CD4-positive, alpha-beta T cell (primary cell): ENCODE measurements at regions not wholly inside any gene's neighbourhood (a gene's known extent, or its start where the extent isn't known, plus 50 kb on each side); places are given as distances from the start of the nearest gene placed in this dataset.

Source experiments
- ATAC-seq: fragments of 200-7000 bp; cut with Tn5 transposase; one replicate; pipeline ENCODE4 v1.10.0; 2022; ENCODE audit warnings: mild to moderate bottlenecking; ENCODE audit not compliant: poor library complexity
- CTCF ChIA-PET: fragments of 350-600 bp; sonication (Branson Sonifier 250); formaldehyde crosslinking; loops from one replicate; lab custom pipeline; 2021; ENCODE audit warnings: antibody characterized with exemption, inconsistent platforms; lab: Charles Lee
- POLR2A ChIA-PET: fragments of 350-600 bp; sonication (Branson Sonifier 250); formaldehyde crosslinking; loops from one replicate; lab custom pipeline; 2021; ENCODE audit warnings: antibody characterized with exemption, inconsistent platforms; lab: Charles Lee
- DNase-seq, 14 experiments: peaks; one replicate each; pipeline ENCODE4 v3.0.0-alpha.2; 2013 to 2020; ENCODE audit warnings: mixed read lengths in 2 of 14
- H3K27ac ChIP-seq, 2 donors: one replicate each; pipeline versions ENCODE4 v1.5.1 to v1.7.0; 2013; ENCODE audit warnings: low read length in 2 of 2, low read depth in 1 of 2, mild to moderate bottlenecking in 1 of 2
- H3K27me3 ChIP-seq, 2 experiments: 1 replicate in 1 of 2; 2 replicates in 1 of 2; pipeline versions ENCODE4 v1.6.1 to v1.7.0; 2013; ENCODE audit warnings: low read length in 2 of 2, control low read depth in 1 of 2, mild to moderate bottlenecking in 1 of 2, moderate library complexity in 1 of 2; ENCODE audit not compliant: insufficient read depth in 2 of 2, control insufficient read depth in 1 of 2
- H3K36me3 ChIP-seq: one replicate; pipeline ENCODE4 v1.6.1; 2013; ENCODE audit warnings: low read length, control low read depth; ENCODE audit not compliant: insufficient read depth
- H3K4me1 ChIP-seq: one replicate; pipeline ENCODE4 v1.6.1; 2013; ENCODE audit warnings: low read length, control low read depth; ENCODE audit not compliant: insufficient read depth
- H3K4me3 ChIP-seq: one replicate; pipeline ENCODE4 v1.5.1; 2013; ENCODE audit warnings: mild to moderate bottlenecking, low read length, moderate library complexity
- H3K9me3 ChIP-seq, 2 experiments: 1 replicate in 1 of 2; 2 replicates in 1 of 2; pipeline versions ENCODE4 v1.6.1 to v1.7.0; 2013; ENCODE audit warnings: low read length in 2 of 2, mild to moderate bottlenecking in 2 of 2, control low read depth in 1 of 2, moderate library complexity in 1 of 2; ENCODE audit not compliant: control insufficient read depth in 1 of 2, insufficient read depth in 1 of 2
- H3K27ac Mint-ChIP-seq: one replicate; pipeline ENCODE4 v1.8.0; 2020; ENCODE audit warnings: mixed read lengths
- H3K27me3 Mint-ChIP-seq: one replicate; pipeline ENCODE4 v1.8.0; 2021; ENCODE audit warnings: mixed read lengths
- H3K36me3 Mint-ChIP-seq: one replicate; pipeline ENCODE4 v1.8.0; 2021; ENCODE audit warnings: low read depth, mixed read lengths
- H3K4me1 Mint-ChIP-seq: one replicate; pipeline ENCODE4 v1.8.0; 2021; ENCODE audit warnings: low read depth, mixed read lengths
- H3K4me3 Mint-ChIP-seq: one replicate; pipeline ENCODE4 v1.8.0; 2020; ENCODE audit warnings: mild to moderate bottlenecking, mixed read lengths
- H3K9me3 Mint-ChIP-seq: one replicate; pipeline ENCODE4 v1.8.0; 2020; ENCODE audit warnings: mixed read lengths
- intact Hi-C, 2 experiments: fragments of 100-400 bp; cut with DNase I in 1 of 2; cut with micrococcal nuclease in 1 of 2; formaldehyde crosslinking; loops; one replicate each; pipeline versions ENCODE4 v1.15.1 to v1.9.0; 2023 to 2025; cut with DNase I, micrococcal nuclease
- TF ChIP-seq, protein P1 (sequence below): fragments of 200-600 bp; IDR thresholded peaks from one replicate; pipeline ENCODE4 v1.8.0; 2022; ENCODE audit warnings: antibody characterized with exemption, mild to moderate bottlenecking

DNA sequence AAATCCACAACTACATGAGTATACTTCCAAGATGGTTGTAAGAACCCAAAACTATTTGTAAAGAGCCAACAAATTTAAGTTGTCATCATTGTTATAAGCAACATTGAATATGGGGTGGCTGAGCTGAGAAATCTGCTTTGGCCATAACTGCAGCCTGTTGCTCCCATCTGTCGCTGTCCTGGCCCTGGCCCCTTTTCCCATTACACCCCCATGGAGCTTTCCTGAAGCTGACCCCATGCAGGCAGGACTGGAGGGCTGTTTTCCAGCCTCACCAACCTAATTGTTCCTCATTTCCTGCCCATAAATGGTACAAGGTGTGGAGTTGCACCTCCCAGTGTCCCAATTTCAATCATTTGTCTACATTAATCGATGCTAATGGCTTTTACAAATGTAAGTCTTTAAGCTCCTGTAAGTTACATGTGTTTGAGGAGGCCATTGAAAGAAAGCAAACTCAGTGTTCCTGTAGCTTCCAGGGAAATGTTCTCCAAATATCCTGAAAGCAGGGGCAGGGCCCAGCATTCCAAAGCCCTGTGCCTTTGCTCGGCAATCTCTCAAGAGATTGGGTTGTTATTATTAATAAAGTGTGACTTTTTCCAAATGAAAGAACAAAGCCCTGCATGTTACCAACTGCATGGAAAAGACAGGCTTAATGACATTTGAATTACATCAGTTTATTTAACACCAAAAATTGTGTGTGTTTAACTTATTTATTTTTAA lies 545.9 kb downstream of the PLPP3 start:
- Histone ChIP-seq H3K9me3 (no peaks in the 10 kb centered on the region), H3K27ac (no peak overlapping the region), H3K36me3 (no peaks in the 10 kb centered on the region), H3K27me3 (no peaks in the 10 kb centered on the region), H3K4me1 (no peaks in the 10 kb centered on the region), H3K4me3 (no peak overlapping the region)
- DNase-seq = no peak
- Mint-ChIP-seq H3K4me3 (no peak overlapping the region), H3K27me3 (no peaks in the 10 kb centered on the region), H3K4me1 (no peaks in the 10 kb centered on the region), H3K9me3 (peaks cover 2% of the 10 kb centered on the region), H3K36me3 (no peaks in the 10 kb centered on the region), H3K27ac (no peak overlapping the region)
- intact Hi-C loops = no loop called here
- POLR2A ChIA-PET = no interaction called here
- ATAC-seq = no peak
- TF ChIP-seq, protein P1, sequence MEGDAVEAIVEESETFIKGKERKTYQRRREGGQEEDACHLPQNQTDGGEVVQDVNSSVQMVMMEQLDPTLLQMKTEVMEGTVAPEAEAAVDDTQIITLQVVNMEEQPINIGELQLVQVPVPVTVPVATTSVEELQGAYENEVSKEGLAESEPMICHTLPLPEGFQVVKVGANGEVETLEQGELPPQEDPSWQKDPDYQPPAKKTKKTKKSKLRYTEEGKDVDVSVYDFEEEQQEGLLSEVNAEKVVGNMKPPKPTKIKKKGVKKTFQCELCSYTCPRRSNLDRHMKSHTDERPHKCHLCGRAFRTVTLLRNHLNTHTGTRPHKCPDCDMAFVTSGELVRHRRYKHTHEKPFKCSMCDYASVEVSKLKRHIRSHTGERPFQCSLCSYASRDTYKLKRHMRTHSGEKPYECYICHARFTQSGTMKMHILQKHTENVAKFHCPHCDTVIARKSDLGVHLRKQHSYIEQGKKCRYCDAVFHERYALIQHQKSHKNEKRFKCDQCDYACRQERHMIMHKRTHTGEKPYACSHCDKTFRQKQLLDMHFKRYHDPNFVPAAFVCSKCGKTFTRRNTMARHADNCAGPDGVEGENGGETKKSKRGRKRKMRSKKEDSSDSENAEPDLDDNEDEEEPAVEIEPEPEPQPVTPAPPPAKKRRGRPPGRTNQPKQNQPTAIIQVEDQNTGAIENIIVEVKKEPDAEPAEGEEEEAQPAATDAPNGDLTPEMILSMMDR = no peak
- CTCF ChIA-PET = no interaction called here

DNA sequence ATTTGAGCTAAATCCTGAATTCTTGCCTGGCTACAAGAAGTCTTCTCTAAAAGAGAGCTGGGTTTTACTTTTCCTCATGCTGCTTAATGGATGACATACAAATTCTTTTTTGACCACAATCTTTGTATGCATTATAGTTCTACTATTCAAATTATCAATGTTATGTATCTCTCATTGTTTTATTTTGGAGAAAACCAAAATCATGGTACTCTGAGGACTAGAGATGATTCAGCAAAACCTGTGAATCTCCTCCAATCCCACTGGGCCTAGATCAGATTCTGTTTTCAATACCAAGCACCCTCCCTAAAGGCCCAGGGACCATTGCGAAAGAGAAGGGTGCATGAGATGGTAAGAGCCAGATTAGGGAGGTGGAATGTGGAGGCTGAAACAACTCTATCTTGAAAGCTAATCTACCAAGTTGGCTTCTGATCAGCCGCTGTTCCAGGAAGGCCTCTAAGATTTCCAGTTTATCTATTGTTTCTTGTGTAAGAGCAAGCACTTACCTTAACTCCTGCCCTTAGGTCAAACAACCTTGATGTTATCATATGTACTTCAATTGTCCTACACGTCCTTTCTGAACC lies 547.2 kb downstream of the PLPP3 start:
- no peaks in the 10 kb centered on the region for H3K27me3 Mint-ChIP-seq
- DNase-seq (no peak), ATAC-seq (no peak)
- Histone ChIP-seq H3K27ac (no peak overlapping the region), H3K36me3 (no peaks in the 10 kb centered on the region), H3K4me3 (no peak overlapping the region), H3K9me3 (no peaks in the 10 kb centered on the region), H3K4me1 (no peaks in the 10 kb centered on the region), H3K27me3 (no peaks in the 10 kb centered on the region)
- intact Hi-C loops = no loop called here
- TF ChIP-seq, protein P1 = no peak
- no peak overlapping the region for H3K4me3 Mint-ChIP-seq
- ChIA-PET POLR2A (interaction anchor here (0.5 kb wide), 1 partner anchor 203 kb away, joined by 4 read pairs; no protein-coding TSS in a partner anchor), CTCF (no interaction called here)
- H3K4me1 Mint-ChIP-seq = no peaks in the 10 kb centered on the region
- peaks cover 3% of the 10 kb centered on the region for H3K9me3 Mint-ChIP-seq
- H3K27ac Mint-ChIP-seq = no peak overlapping the region
- no peaks in the 10 kb centered on the region for H3K36me3 Mint-ChIP-seq

DNA sequence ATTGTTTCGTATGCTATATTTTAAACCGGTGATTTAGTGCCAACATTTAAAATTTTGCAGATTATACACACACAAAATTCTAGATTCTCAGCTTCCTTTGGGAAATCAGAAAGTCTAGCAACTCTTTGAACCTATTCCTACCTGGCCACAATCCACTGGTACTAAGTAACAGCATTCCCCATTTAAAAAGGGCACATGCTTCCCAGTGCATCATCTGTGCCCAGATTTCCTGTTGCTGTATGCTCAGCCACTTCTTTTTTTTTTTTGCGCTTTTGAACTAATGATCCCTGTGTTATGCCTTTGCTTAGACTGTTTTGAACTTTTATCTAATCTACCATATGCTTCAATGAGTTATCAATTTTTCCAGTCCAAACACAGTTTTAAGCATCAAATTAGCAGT lies 548.4 kb downstream of the PLPP3 start:
- Histone ChIP-seq H3K4me3 (no peak overlapping the region), H3K36me3 (no peaks in the 10 kb centered on the region), H3K9me3 (no peaks in the 10 kb centered on the region), H3K4me1 (no peaks in the 10 kb centered on the region), H3K27me3 (no peaks in the 10 kb centered on the region), H3K27ac (no peak overlapping the region)
- no peak for DNase-seq
- Mint-ChIP-seq H3K36me3 (no peaks in the 10 kb centered on the region), H3K4me1 (no peaks in the 10 kb centered on the region), H3K4me3 (no peak overlapping the region), H3K27me3 (no peaks in the 10 kb centered on the region), H3K27ac (no peak overlapping the region), H3K9me3 (peaks cover 3% of the 10 kb centered on the region)
- TF ChIP-seq, protein P1 = no peak
- no peak for ATAC-seq
- ChIA-PET CTCF (no interaction called here), POLR2A (no interaction called here)
- intact Hi-C loops = no loop called here
